Fibroblast of lung (primary cell): ENCODE measurements at regions not wholly inside any gene's neighbourhood (a gene's known extent, or its start where the extent isn't known, plus 50 kb on each side); places are given as distances from the start of the nearest gene placed in this dataset.

Experiments used
- DNase-seq, 2 donors: peaks; one replicate each; pipeline versions ENCODE4 v3.0.0 to v3.0.0-alpha.2; 2010; ENCODE audit warnings: low read depth in 2 of 2
- H2AFZ ChIP-seq: 2 replicates; pipeline ENCODE4 v1.5.1; 2012; ENCODE audit warnings: low read length, control low read depth, inconsistent platforms
- H3K27ac ChIP-seq: 2 replicates; pipeline ENCODE4 v1.5.1; 2011; ENCODE audit warnings: low read length, control low read depth; ENCODE audit not compliant: insufficient read depth
- H3K27me3 ChIP-seq: 2 replicates; pipeline ENCODE4 v1.5.1; 2011; ENCODE audit warnings: mild to moderate bottlenecking, low read length; ENCODE audit not compliant: control insufficient read depth, insufficient read depth
- H3K36me3 ChIP-seq: 2 replicates; pipeline ENCODE4 v1.5.1; 2011; ENCODE audit warnings: low read length; ENCODE audit not compliant: control insufficient read depth, insufficient read depth
- H3K4me1 ChIP-seq: 2 replicates; pipeline ENCODE4 v1.5.1; 2011; ENCODE audit warnings: low read length; ENCODE audit not compliant: control insufficient read depth, insufficient read depth; ENCODE audit errors: extremely low read depth
- H3K4me2 ChIP-seq: 2 replicates; pipeline ENCODE4 v1.5.1; 2011; ENCODE audit warnings: low read length, control low read depth; ENCODE audit not compliant: insufficient read depth; ENCODE audit errors: extremely low read depth
- H3K4me3 ChIP-seq, 4 experiments: fragments of 200-600 bp in 1 of 4; sonication (generic) in 1 of 4; replicated peaks in 1 of 4; 2 replicates each; pipeline ENCODE4 v1.5.1; 2011 to 2016; ENCODE audit warnings: low read length in 4 of 4, low read depth in 3 of 4, mild to moderate bottlenecking in 3 of 4, control low read depth in 2 of 4, inconsistent platforms in 1 of 4, mixed read lengths in 1 of 4; ENCODE audit not compliant: insufficient read depth in 1 of 4; ENCODE audit errors: control extremely low read depth in 1 of 4
- H3K79me2 ChIP-seq: 2 replicates; pipeline ENCODE4 v1.5.1; 2012; ENCODE audit warnings: mild to moderate bottlenecking, low read length, inconsistent platforms; ENCODE audit not compliant: control insufficient read depth, insufficient read depth
- H3K9ac ChIP-seq: 2 replicates; pipeline ENCODE4 v1.5.1; 2011; ENCODE audit warnings: mild to moderate bottlenecking, low read length, control low read depth; ENCODE audit not compliant: insufficient read depth
- H3K9me3 ChIP-seq: 2 replicates; pipeline ENCODE4 v1.5.1; 2012; ENCODE audit warnings: low read depth, low read length; ENCODE audit not compliant: control insufficient read depth, insufficient read depth
- H4K20me1 ChIP-seq: 2 replicates; pipeline ENCODE4 v1.5.1; 2011; ENCODE audit warnings: low read length; ENCODE audit not compliant: control insufficient read depth, insufficient read depth; ENCODE audit errors: extremely low read depth
- EZH2 ChIP-seq: IDR thresholded peaks from 2 replicates; pipeline ENCODE4 v1.5.1; 2012; ENCODE audit warnings: low read length, control low read depth, mild to moderate bottlenecking; ENCODE audit errors: missing control alignments
- TF ChIP-seq, protein P1 (sequence below), 2 donors: IDR thresholded peaks in 1 of 2; conservative IDR thresholded peaks in 1 of 2; 1 replicate in 1 of 2; 2 replicates in 1 of 2; pipeline ENCODE4 v1.5.1; 2011 to 2012; ENCODE audit warnings: low read length in 2 of 2, control low read depth in 1 of 2, inconsistent platforms in 1 of 2, low read depth in 1 of 2, mild to moderate bottlenecking in 1 of 2

DNA sequence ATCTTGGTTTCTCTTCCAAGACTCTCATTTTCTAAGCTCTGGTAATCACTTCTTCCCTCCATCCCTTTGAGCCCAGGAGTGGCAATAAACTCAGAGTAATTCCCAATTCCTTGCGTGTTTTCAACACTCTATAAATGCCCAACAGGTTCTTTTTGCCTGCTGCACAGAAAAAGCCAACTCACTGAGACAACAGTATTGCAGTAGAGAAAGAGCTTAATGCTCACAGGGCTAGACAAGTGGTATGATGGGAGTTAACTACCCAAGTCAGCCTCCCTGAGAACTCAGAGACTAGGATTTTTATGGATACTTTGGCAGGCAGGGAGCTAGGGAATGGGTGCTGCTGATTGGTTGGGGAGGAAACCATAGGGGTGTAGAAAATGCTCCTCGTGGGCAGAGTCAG lies 103.4 kb downstream of the MTNR1A start:
- Histone ChIP-seq H3K9ac (no peak overlapping the region), H2AFZ (no peak overlapping the region), H3K79me2 (no peaks in the 10 kb centered on the region), H3K36me3 (no peaks in the 10 kb centered on the region), H4K20me1 (no peaks in the 10 kb centered on the region), H3K4me2 (no peak overlapping the region), H3K9me3 (no peaks in the 10 kb centered on the region), H3K4me1 (no peaks in the 10 kb centered on the region), H3K27ac (no peak overlapping the region), H3K4me3 (no peak overlapping the region), H3K27me3 (no peaks in the 10 kb centered on the region)
- no peak for DNase-seq
- TF ChIP-seq EZH2, result no peak
- TF ChIP-seq, protein P1, sequence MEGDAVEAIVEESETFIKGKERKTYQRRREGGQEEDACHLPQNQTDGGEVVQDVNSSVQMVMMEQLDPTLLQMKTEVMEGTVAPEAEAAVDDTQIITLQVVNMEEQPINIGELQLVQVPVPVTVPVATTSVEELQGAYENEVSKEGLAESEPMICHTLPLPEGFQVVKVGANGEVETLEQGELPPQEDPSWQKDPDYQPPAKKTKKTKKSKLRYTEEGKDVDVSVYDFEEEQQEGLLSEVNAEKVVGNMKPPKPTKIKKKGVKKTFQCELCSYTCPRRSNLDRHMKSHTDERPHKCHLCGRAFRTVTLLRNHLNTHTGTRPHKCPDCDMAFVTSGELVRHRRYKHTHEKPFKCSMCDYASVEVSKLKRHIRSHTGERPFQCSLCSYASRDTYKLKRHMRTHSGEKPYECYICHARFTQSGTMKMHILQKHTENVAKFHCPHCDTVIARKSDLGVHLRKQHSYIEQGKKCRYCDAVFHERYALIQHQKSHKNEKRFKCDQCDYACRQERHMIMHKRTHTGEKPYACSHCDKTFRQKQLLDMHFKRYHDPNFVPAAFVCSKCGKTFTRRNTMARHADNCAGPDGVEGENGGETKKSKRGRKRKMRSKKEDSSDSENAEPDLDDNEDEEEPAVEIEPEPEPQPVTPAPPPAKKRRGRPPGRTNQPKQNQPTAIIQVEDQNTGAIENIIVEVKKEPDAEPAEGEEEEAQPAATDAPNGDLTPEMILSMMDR (conservative IDR thresholded peaks at IDR 0.05 in 1 of 2, IDR thresholded peaks at IDR 0.05 in 1 of 2; ENCODE audit: low read depth in 1 of 2, low read length in 2 of 2), result no peak

DNA sequence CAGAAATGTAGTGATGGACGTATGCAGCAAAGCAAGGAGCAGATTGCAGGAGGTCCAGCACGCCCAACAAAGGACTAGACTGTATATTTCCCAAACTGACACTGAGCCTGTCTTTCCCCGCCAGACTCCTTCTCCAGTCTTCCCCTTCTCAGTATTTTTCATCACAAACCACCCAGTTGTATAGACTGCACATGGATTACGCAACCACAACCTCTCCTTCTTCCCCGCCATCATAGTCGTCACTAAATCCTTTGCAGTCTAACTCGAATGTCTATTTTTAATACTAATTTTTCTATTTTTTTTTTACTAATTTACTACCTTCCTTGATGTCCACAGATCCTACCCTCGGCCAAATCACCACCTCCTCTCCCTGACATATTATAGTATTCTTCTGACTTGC lies 105.4 kb downstream of the MTNR1A start:
- no peak for TF ChIP-seq EZH2
- TF ChIP-seq, protein P1 (conservative IDR thresholded peaks at IDR 0.05 in 1 of 2, IDR thresholded peaks at IDR 0.05 in 1 of 2; ENCODE audit: low read depth in 1 of 2, low read length in 2 of 2), result no peak
- Histone ChIP-seq H3K27ac (no peak overlapping the region), H4K20me1 (no peaks in the 10 kb centered on the region)

DNA sequence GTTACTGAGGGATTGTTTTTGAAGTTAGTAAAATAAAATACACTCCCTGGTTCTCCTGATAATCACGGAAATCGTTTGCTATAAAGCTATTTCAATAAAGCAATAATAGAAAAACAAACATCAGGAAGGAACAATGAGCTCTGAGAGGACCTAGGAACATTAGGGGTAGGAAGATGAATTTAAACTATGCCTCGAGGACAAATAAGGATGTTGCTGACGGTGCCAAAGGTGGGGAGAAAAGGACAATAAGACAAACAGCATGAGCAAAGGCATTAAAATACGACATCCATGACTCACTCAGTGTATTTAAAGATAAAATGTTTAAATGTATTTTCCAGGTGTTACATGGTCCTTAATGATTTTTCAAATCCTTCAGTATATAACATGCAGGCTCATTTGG lies 110.3 kb downstream of the MTNR1A start:
- Histone ChIP-seq H3K9me3 (no peaks in the 10 kb centered on the region), H3K4me3 (no peak overlapping the region), H4K20me1 (no peaks in the 10 kb centered on the region), H3K4me1 (no peaks in the 10 kb centered on the region), H3K9ac (no peak overlapping the region), H2AFZ (no peak overlapping the region), H3K36me3 (no peaks in the 10 kb centered on the region), H3K27ac (no peak overlapping the region), H3K79me2 (no peaks in the 10 kb centered on the region), H3K4me2 (no peak overlapping the region), H3K27me3 (no peaks in the 10 kb centered on the region)
- DNase-seq, result no peak
- no peak for TF ChIP-seq EZH2
- TF ChIP-seq, protein P1 (conservative IDR thresholded peaks at IDR 0.05 in 1 of 2, IDR thresholded peaks at IDR 0.05 in 1 of 2; ENCODE audit: low read depth in 1 of 2, low read length in 2 of 2), result no peak

More for the DNA sequence above, 105.4 kb downstream of the MTNR1A start:
- no peak for DNase-seq
- H3K9ac ChIP-seq, result no peak overlapping the region
- no peaks in the 10 kb centered on the region for H3K9me3 ChIP-seq
- no peak overlapping the region for H3K4me3 ChIP-seq
- H2AFZ ChIP-seq, result no peak overlapping the region
- no peak overlapping the region for H3K4me2 ChIP-seq
- no peaks in the 10 kb centered on the region for H3K27me3 ChIP-seq
- no peaks in the 10 kb centered on the region for H3K36me3 ChIP-seq
- H3K79me2 ChIP-seq, result no peaks in the 10 kb centered on the region
- no peaks in the 10 kb centered on the region for H3K4me1 ChIP-seq
